NT2/D1 (cell line): ENCODE measurements at regions not wholly inside any gene's neighbourhood (a gene's known extent, or its start where the extent isn't known, plus 50 kb on each side); places are given as distances from the start of the nearest gene placed in this dataset.

Experiments
- SUZ12 ChIP-seq: IDR thresholded peaks from 2 replicates; pipeline ENCODE4 v1.6.1; 2011; ENCODE audit not compliant: insufficient read length, insufficient read depth; ENCODE audit errors: extremely low read depth
- YY1 ChIP-seq: IDR thresholded peaks from 2 replicates; pipeline ENCODE4 v1.6.1; 2011; ENCODE audit not compliant: insufficient read length, insufficient read depth
- ZNF274 ChIP-seq: IDR thresholded peaks from 2 replicates; pipeline ENCODE4 v1.6.1; 2011; ENCODE audit warnings: mild to moderate bottlenecking, low read depth, low read length

- TF ChIP-seq SUZ12 = no peak
- no peak for TF ChIP-seq ZNF274
- TF ChIP-seq YY1 = no peak
Observed at GRCh38 chr4:117596917-117597480, 437.3 kb upstream of the NDST3 start.
